ENCODE measurements at regions not wholly inside any gene's neighbourhood (a gene's known extent, or its start where the extent isn't known, plus 50 kb on each side); places are given as distances from the start of the nearest gene placed in this dataset.

DNA sequence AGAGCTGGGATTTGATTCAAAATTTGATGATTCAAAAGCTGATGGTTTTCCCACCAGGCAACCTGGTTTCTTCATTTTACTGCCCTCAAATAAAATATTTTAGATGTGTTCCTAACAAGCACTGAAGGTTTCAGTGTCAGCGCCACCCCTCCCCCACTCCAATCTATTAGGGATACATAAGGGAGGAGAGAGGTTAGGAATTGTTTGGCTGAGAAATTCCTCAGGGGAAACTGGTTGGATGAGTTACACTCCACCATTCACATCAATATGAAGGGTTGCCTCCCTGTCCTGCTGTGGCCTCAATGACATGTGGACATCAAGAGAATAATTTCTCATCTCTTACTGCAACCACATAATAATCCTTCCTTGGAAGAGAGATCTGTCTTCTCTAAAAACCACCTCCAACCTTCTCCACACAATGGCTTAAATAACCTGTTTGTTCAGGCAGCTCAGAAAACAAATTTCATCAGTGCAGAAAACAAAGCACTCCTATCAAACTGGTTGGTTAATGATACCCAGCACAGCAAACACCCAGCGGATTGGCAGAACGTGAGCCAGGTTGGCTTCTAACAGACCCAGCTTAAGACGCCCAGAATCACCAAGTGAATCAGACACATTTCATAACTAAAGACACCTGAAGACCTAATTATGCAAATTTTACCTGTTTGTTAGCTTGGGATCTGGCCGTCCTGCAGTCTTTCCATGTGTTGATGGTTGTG is 136.0 kb upstream of the SGK1 start:
- no peak for TF ChIP-seq EZH2 (IDR thresholded peaks at IDR 0.05; ENCODE audit: insufficient read depth, poor library complexity, severe bottlenecking)
- no peak for TF ChIP-seq EZH2phosphoT487 (IDR thresholded peaks at IDR 0.05; ENCODE audit: insufficient read depth, low read depth)
